H1 (cell line): ENCODE measurements at regions not wholly inside any gene's neighbourhood (a gene's known extent, or its start where the extent isn't known, plus 50 kb on each side); places are given as distances from the start of the nearest gene placed in this dataset.

ENCODE experiments used
- CTCF ChIA-PET: fragments of 300-600 bp; sonication (Branson Sonifier 250); formaldehyde crosslinking; loops from one replicate; lab custom pipeline; 2021; ENCODE audit not compliant: partially characterized antibody; lab: Charles Lee
- POLR2A ChIA-PET: fragments of 300-600 bp; sonication (Branson Sonifier 250); formaldehyde crosslinking; loops from one replicate; lab custom pipeline; 2021; ENCODE audit warnings: inconsistent platforms; ENCODE audit not compliant: partially characterized antibody; lab: Charles Lee
- DNase-seq, 2 experiments: peaks; one replicate each; pipeline versions ENCODE4 v3.0.0 to v3.0.0-alpha.2; 2010 to 2022; ENCODE audit warnings: low spot score in 2 of 2, low read depth in 1 of 2, mixed read lengths in 1 of 2
- FAIRE-seq: peaks from 2 replicates; lab custom pipeline; 2011; peaks lifted over from hg19 to GRCh38; lab: Jason Lieb, UNC
- H2AFZ ChIP-seq: 2 replicates; pipeline ENCODE4 v1.8.1; 2012; ENCODE audit warnings: low read length, inconsistent platforms
- H2AK5ac ChIP-seq: 2 replicates; pipeline ENCODE4 v1.6.1; 2013; ENCODE audit warnings: low read depth, low read length
- H2BK120ac ChIP-seq: replicated peaks from 2 replicates; pipeline ENCODE3; 2013; ENCODE audit warnings: low read depth, low read length, inconsistent platforms
- H2BK12ac ChIP-seq: 2 replicates; pipeline ENCODE4 v1.6.1; 2013; ENCODE audit warnings: low read depth, low read length
- H2BK15ac ChIP-seq: 2 replicates; pipeline ENCODE4 v1.6.1; 2013; ENCODE audit warnings: low read length
- H2BK20ac ChIP-seq: 2 replicates; pipeline ENCODE4 v1.6.1; 2013; ENCODE audit warnings: low read length
- H2BK5ac ChIP-seq: 2 replicates; pipeline ENCODE4 v1.6.1; 2013; ENCODE audit warnings: low read depth, low read length
- H3K14ac ChIP-seq: 2 replicates; pipeline ENCODE4 v1.6.1; 2013; ENCODE audit warnings: inconsistent platforms; ENCODE audit not compliant: insufficient read length
- H3K18ac ChIP-seq: 2 replicates; pipeline ENCODE4 v1.6.1; 2013; ENCODE audit warnings: low read length; ENCODE audit errors: extremely low read depth
- H3K23ac ChIP-seq: 2 replicates; pipeline ENCODE4 v1.6.1; 2013; ENCODE audit warnings: inconsistent platforms; ENCODE audit not compliant: insufficient read length
- H3K23me2 ChIP-seq: 2 replicates; pipeline ENCODE4 v1.6.1; 2013; ENCODE audit warnings: low read depth, low read length
- H3K27ac ChIP-seq: 2 replicates; pipeline ENCODE4 v1.6.1; 2011; ENCODE audit warnings: low read depth, low read length, inconsistent platforms
- H3K27me3 ChIP-seq, 4 experiments: replicated peaks in 1 of 4; 1 replicate in 1 of 4; 2 replicates in 3 of 4; pipeline versions ENCODE4 v1.6.1 to v1.8.1; 2011 to 2013; ENCODE audit warnings: low read length in 3 of 4, mild to moderate bottlenecking in 3 of 4, inconsistent platforms in 2 of 4, mixed read lengths in 2 of 4, moderate library complexity in 1 of 4; ENCODE audit not compliant: control insufficient read depth in 3 of 4, insufficient read depth in 3 of 4; ENCODE audit errors: extremely low read depth in 1 of 4
- H3K36me3 ChIP-seq, 4 experiments: 2 replicates each; pipeline versions ENCODE4 v1.6.1 to v1.8.1; 2011 to 2013; ENCODE audit warnings: mild to moderate bottlenecking in 4 of 4, low read length in 3 of 4, moderate library complexity in 2 of 4, control low read depth in 1 of 4, inconsistent platforms in 1 of 4; ENCODE audit not compliant: insufficient read depth in 4 of 4, control insufficient read depth in 2 of 4
- H3K4ac ChIP-seq: replicated peaks from 2 replicates; pipeline ENCODE3; 2013; ENCODE audit warnings: low read length, low read depth, mixed read lengths, inconsistent platforms; ENCODE audit not compliant: insufficient read length
- H3K4me1 ChIP-seq, 4 experiments: replicated peaks in 1 of 4; 1 replicate in 1 of 4; 2 replicates in 3 of 4; pipeline versions ENCODE4 v1.6.1 to v1.8.1; 2011 to 2013; ENCODE audit warnings: low read length in 3 of 4, inconsistent platforms in 2 of 4, mixed read lengths in 1 of 4; ENCODE audit not compliant: insufficient read depth in 4 of 4, control insufficient read depth in 3 of 4
- H3K4me2 ChIP-seq, 2 experiments: 2 replicates each; pipeline versions ENCODE4 v1.6.1 to v1.8.1; 2011 to 2013; ENCODE audit warnings: low read depth in 2 of 2, low read length in 2 of 2, control low read depth in 1 of 2, inconsistent platforms in 1 of 2, mild to moderate bottlenecking in 1 of 2; ENCODE audit not compliant: insufficient read depth in 1 of 2
- H3K4me3 ChIP-seq, 4 experiments: fragments of 200-600, 300-600 bp in 1 of 4; sonication (generic), shearing (Covaris generic), sonication (Bioruptor Twin) in 1 of 4; 2 replicates each; pipeline versions ENCODE4 v1.5.1 to v1.8.1; 2011 to 2016; ENCODE audit warnings: low read length in 4 of 4, low read depth in 3 of 4, control low read depth in 2 of 4, inconsistent platforms in 2 of 4, mild to moderate bottlenecking in 2 of 4, mixed read lengths in 1 of 4, moderate library complexity in 1 of 4; ENCODE audit not compliant: insufficient read depth in 2 of 4; ENCODE audit errors: extremely low read depth in 1 of 4
- H3K56ac ChIP-seq: replicated peaks from 2 replicates; pipeline ENCODE3; 2013; ENCODE audit warnings: low read depth, mild to moderate bottlenecking, mixed read lengths, low read length, inconsistent platforms; ENCODE audit not compliant: insufficient read length
- H3K79me1 ChIP-seq: 2 replicates; pipeline ENCODE4 v1.6.1; 2013; ENCODE audit warnings: low read depth, low read length, control low read depth
- H3K79me2 ChIP-seq, 2 experiments: 2 replicates each; pipeline versions ENCODE4 v1.6.1 to v1.8.1; 2012 to 2013; ENCODE audit warnings: low read length in 2 of 2, mild to moderate bottlenecking in 2 of 2, inconsistent platforms in 1 of 2; ENCODE audit not compliant: insufficient read depth in 2 of 2, control insufficient read depth in 1 of 2
- H3K9ac ChIP-seq, 4 experiments: replicated peaks in 1 of 4; 1 replicate in 1 of 4; 2 replicates in 3 of 4; pipeline versions ENCODE4 v1.6.1 to v1.8.1; 2011 to 2013; ENCODE audit warnings: low read depth in 3 of 4, low read length in 3 of 4, control low read depth in 2 of 4, mild to moderate bottlenecking in 2 of 4, moderate library complexity in 2 of 4, inconsistent platforms in 1 of 4; ENCODE audit errors: extremely low read depth in 1 of 4
- H3K9me3 ChIP-seq, 2 experiments: 2 replicates each; pipeline versions ENCODE4 v1.6.1 to v1.8.1; 2012 to 2013; ENCODE audit warnings: mild to moderate bottlenecking in 2 of 2, moderate library complexity in 2 of 2, control low read depth in 1 of 2, inconsistent platforms in 1 of 2, low read depth in 1 of 2, low read length in 1 of 2, mixed read lengths in 1 of 2; ENCODE audit not compliant: insufficient read depth in 2 of 2
- H4K20me1 ChIP-seq, 2 experiments: replicated peaks in 1 of 2; 2 replicates each; pipeline versions ENCODE3 to v1.8.1; 2011 to 2013; ENCODE audit warnings: inconsistent platforms in 2 of 2, low read length in 2 of 2, mild to moderate bottlenecking in 1 of 2; ENCODE audit not compliant: insufficient read depth in 2 of 2, control insufficient read depth in 1 of 2
- H4K5ac ChIP-seq: 2 replicates; pipeline ENCODE4 v1.6.1; 2013; ENCODE audit warnings: low read length, low read depth, mixed read lengths, inconsistent platforms; ENCODE audit not compliant: insufficient read length
- H4K8ac ChIP-seq: 2 replicates; pipeline ENCODE4 v1.8.0; 2013; ENCODE audit warnings: mild to moderate bottlenecking, moderate library complexity, low read length, inconsistent platforms; ENCODE audit not compliant: insufficient read depth; ENCODE audit errors: extremely low read depth
- H4K91ac ChIP-seq: replicated peaks from 2 replicates; pipeline ENCODE3; 2013; ENCODE audit warnings: low read length, mixed read lengths, inconsistent platforms; ENCODE audit not compliant: insufficient read length
- ASH2L ChIP-seq: fragments of 200-600, 300-600 bp; sonication (generic); IDR thresholded peaks from one replicate; pipeline ENCODE4 v1.7.1; 2017; ENCODE audit warnings: low read length
- BACH1 ChIP-seq: IDR thresholded peaks from 2 replicates; pipeline ENCODE4 v1.6.1; 2012; ENCODE audit warnings: low read length, improper control_type of control experiment
- CBX5 ChIP-seq: fragments of 300-800, 300-1000 bp; sonication (generic); IDR thresholded peaks from 2 replicates; pipeline ENCODE4 v1.7.1; 2016; ENCODE audit warnings: antibody characterized with exemption, low read length, low read depth
- CHD2 ChIP-seq: IDR thresholded peaks from 2 replicates; pipeline ENCODE4 v1.6.1; 2012; ENCODE audit warnings: low read length, improper control_type of control experiment
- CREB1 ChIP-seq: IDR thresholded peaks from 2 replicates; pipeline ENCODE4 v1.6.1; 2012; ENCODE audit warnings: inconsistent platforms
- NRF1 ChIP-seq: IDR thresholded peaks from 2 replicates; pipeline ENCODE4 v1.6.1; 2011; ENCODE audit warnings: mild to moderate bottlenecking, low read depth, low read length, improper control_type of control experiment
- POLR2AphosphoS5 ChIP-seq: IDR thresholded peaks from 2 replicates; pipeline ENCODE4 v1.6.1; 2011; ENCODE audit warnings: low read depth, low read length
- POU5F1 ChIP-seq: IDR thresholded peaks from 2 replicates; pipeline ENCODE4 v1.6.1; 2011; ENCODE audit warnings: low read depth, mild to moderate bottlenecking, low read length, moderate library complexity
- SIN3A ChIP-seq, 2 experiments: IDR thresholded peaks in 1 of 2; conservative IDR thresholded peaks in 1 of 2; 2 replicates each; pipeline ENCODE4 v1.6.1; 2011 to 2012; ENCODE audit warnings: low read length in 2 of 2, improper control_type of control experiment in 1 of 2, low read depth in 1 of 2, mild to moderate bottlenecking in 1 of 2
- SP1 ChIP-seq: IDR thresholded peaks from 2 replicates; pipeline ENCODE4 v1.6.1; 2011; ENCODE audit warnings: low read depth, low read length
- SP2 ChIP-seq: IDR thresholded peaks from 2 replicates; pipeline ENCODE4 v1.6.1; 2012; ENCODE audit warnings: mild to moderate bottlenecking, low read length, inconsistent platforms
- SP4 ChIP-seq: IDR thresholded peaks from 2 replicates; pipeline ENCODE4 v1.6.1; 2012; ENCODE audit warnings: low read length, inconsistent platforms
- TAF7 ChIP-seq: optimal IDR thresholded peaks from 2 replicates; pipeline ENCODE3; 2011; ENCODE audit warnings: low read depth, mild to moderate bottlenecking, inconsistent platforms, low read length, moderate library complexity, borderline replicate concordance
- TBP ChIP-seq: IDR thresholded peaks from 2 replicates; pipeline ENCODE4 v1.6.1; 2011; ENCODE audit warnings: low read depth, low read length, improper control_type of control experiment
- TCF12 ChIP-seq: IDR thresholded peaks from 2 replicates; pipeline ENCODE4 v1.6.1; 2011; ENCODE audit warnings: low read depth, mild to moderate bottlenecking, low read length
- WGBS, 2 experiments: shearing (Covaris generic) in 1 of 2; methylation state at CpG; one replicate each; pipeline versions ENCODE4 v1.1.6 to v1.1.7; 2013 to 2015; ENCODE audit warnings: low lambda C conversion rate in 2 of 2, mixed read lengths in 2 of 2, inconsistent platforms in 1 of 2, low coverage in 1 of 2, missing lambda C conversion rate in 1 of 2; ENCODE audit not compliant: insufficient replicate concordance in 2 of 2, insufficient coverage in 1 of 2, insufficient read length in 1 of 2; ENCODE audit errors: extremely low coverage in 1 of 2, missing lambda C conversion rate in 1 of 2; 5-methylcytosine and 5-hydroxymethylcytosine counted together
- TF ChIP-seq, protein P1 (sequence below): IDR thresholded peaks from 2 replicates; pipeline ENCODE4 v1.6.1; 2012; ENCODE audit warnings: inconsistent platforms
- TF ChIP-seq, protein P2 (sequence below): IDR thresholded peaks from 2 replicates; pipeline ENCODE4 v1.6.1; 2011; ENCODE audit warnings: low read depth, mild to moderate bottlenecking, low read length; ENCODE audit not compliant: insufficient read depth

DNA sequence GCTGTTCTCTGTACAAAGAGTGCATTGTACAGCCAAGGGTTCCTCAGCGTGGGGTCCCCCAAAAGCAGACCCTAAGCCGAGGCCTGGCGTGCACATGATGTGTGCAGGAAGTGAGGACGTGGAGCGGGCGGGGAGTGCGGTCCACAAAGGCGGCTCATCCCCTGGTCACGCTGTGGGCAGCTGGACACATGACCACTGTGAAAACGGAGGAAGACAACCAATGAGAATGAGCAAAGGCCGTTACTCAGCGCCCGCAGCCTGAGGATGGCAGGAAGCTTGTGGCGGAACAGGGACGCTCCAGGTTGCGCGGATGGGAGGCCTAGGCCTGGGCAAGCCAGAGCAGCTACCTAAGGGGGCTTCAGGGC lies 1263.7 kb downstream of the BRD1 start:
- H2BK20ac ChIP-seq, result no peak overlapping the region
- H2BK120ac ChIP-seq, result no peak overlapping the region
- no peak overlapping the region for H2AFZ ChIP-seq
- no peak overlapping the region for H3K18ac ChIP-seq
- no peaks in the 10 kb centered on the region for H3K4me1 ChIP-seq
- H3K4ac ChIP-seq, result no peak overlapping the region
- no peak overlapping the region for H2BK5ac ChIP-seq
- H4K20me1 ChIP-seq, result peaks cover 3 to 22% of the 10 kb centered on the region in 2 experiments
- POLR2A ChIA-PET, result no interaction called here
- H3K27me3 ChIP-seq, result no peaks in the 10 kb centered on the region
- peaks cover 7% of the 10 kb centered on the region; the same call in 1 of the 2 replicates for H3K23me2 ChIP-seq
- FAIRE-seq (no peak), DNase-seq (no peak)
- H3K27ac ChIP-seq, result no peak overlapping the region
- no peak overlapping the region for H3K9ac ChIP-seq
- H3K14ac ChIP-seq, result no peak overlapping the region
- H4K8ac ChIP-seq, result no peak overlapping the region
- no peak overlapping the region for H3K4me2 ChIP-seq
- H3K9me3 ChIP-seq, result no peaks in the 10 kb centered on the region; a peak in 1 of 4 replicates
- no peak overlapping the region for H4K91ac ChIP-seq
- WGBS, 2 experiments, result 91% methylated on average over 17 of the region's 17 CpGs; no CpG with 5 or more reads in 1 of the 2 experiments
- H3K56ac ChIP-seq, result no peak overlapping the region
- no peak overlapping the region for H3K23ac ChIP-seq
- CTCF ChIA-PET, result interaction anchor here (0.5 to 3.9 kb wide), 4 partner anchors 8 to 99 kb away, joined by 3 to 17 read pairs (median 4); no protein-coding TSS in a partner anchor
- no peak overlapping the region for H3K4me3 ChIP-seq
- no peak overlapping the region for H2BK12ac ChIP-seq
- H3K36me3 ChIP-seq, result no peaks in the 10 kb centered on the region
- no peak overlapping the region for H4K5ac ChIP-seq
- no peak overlapping the region for H2AK5ac ChIP-seq
- no peaks in the 10 kb centered on the region; a peak in 1 of 4 replicates for H3K79me2 ChIP-seq
- no peaks in the 10 kb centered on the region for H3K79me1 ChIP-seq
- H2BK15ac ChIP-seq, result no peak overlapping the region
- no peak for TF ChIP-seq POLR2AphosphoS5
- TF ChIP-seq CREB1, result no peak
- TF ChIP-seq SP4, result no peak
- no peak for TF ChIP-seq TCF12
- no peak for TF ChIP-seq POU5F1
- TF ChIP-seq, protein P1, sequence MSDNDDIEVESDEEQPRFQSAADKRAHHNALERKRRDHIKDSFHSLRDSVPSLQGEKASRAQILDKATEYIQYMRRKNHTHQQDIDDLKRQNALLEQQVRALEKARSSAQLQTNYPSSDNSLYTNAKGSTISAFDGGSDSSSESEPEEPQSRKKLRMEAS, result no peak
- no peak for TF ChIP-seq NRF1
- TF ChIP-seq TBP, result no peak
- TF ChIP-seq, protein P2, sequence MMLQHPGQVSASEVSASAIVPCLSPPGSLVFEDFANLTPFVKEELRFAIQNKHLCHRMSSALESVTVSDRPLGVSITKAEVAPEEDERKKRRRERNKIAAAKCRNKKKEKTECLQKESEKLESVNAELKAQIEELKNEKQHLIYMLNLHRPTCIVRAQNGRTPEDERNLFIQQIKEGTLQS, result no peak
- TF ChIP-seq ASH2L, result no peak
- no peak for TF ChIP-seq CHD2
- TF ChIP-seq TAF7, result no peak
- TF ChIP-seq SP1, result no peak
- TF ChIP-seq CBX5, result no peak
- no peak for TF ChIP-seq SP2
- TF ChIP-seq BACH1, result no peak
- no peak for TF ChIP-seq SIN3A (conservative IDR thresholded peaks at IDR 0.05 in 1 of 2, IDR thresholded peaks at IDR 0.05 in 1 of 2; ENCODE audit: low read depth in 1 of 2, low read length in 2 of 2)
